Mesendoderm (in vitro differentiated cells): ENCODE measurements at regions not wholly inside any gene's neighbourhood (a gene's known extent, or its start where the extent isn't known, plus 50 kb on each side); places are given as distances from the start of the nearest gene placed in this dataset.

Experiments used
- DNase-seq: peaks from one replicate; pipeline ENCODE4 v3.0.0; 2013
- H2AK5ac ChIP-seq: 2 replicates; pipeline ENCODE4 v1.6.1; 2013; ENCODE audit warnings: low read length, inconsistent platforms
- H2BK120ac ChIP-seq: 2 replicates; pipeline ENCODE4 v1.6.1; 2013; ENCODE audit warnings: low read depth, mild to moderate bottlenecking, low read length, moderate library complexity, mixed read lengths
- H2BK15ac ChIP-seq: replicated peaks from 2 replicates; pipeline ENCODE4 v1.6.1; 2013; ENCODE audit warnings: low read depth, mild to moderate bottlenecking, moderate library complexity
- H2BK5ac ChIP-seq: 2 replicates; pipeline ENCODE4 v1.6.1; 2013; ENCODE audit warnings: low read length, inconsistent platforms
- H3K18ac ChIP-seq: 2 replicates; pipeline ENCODE4 v1.6.1; 2013; ENCODE audit warnings: mild to moderate bottlenecking, low read length, mixed read lengths
- H3K23ac ChIP-seq: one replicate; pipeline ENCODE4 v1.6.1; 2013; ENCODE audit warnings: low read length
- H3K27ac ChIP-seq: 2 replicates; pipeline ENCODE4 v1.5.1; 2013; ENCODE audit warnings: low read depth, mild to moderate bottlenecking, inconsistent platforms, low read length, moderate library complexity
- H3K27me3 ChIP-seq: 2 replicates; pipeline ENCODE4 v1.6.1; 2013; ENCODE audit warnings: low read length, control low read depth, mild to moderate bottlenecking, inconsistent platforms; ENCODE audit not compliant: insufficient read depth, poor library complexity
- H3K36me3 ChIP-seq: 2 replicates; pipeline ENCODE4 v1.6.1; 2013; ENCODE audit warnings: low read length, inconsistent platforms; ENCODE audit not compliant: control insufficient read depth, insufficient read depth
- H3K4ac ChIP-seq: one replicate; pipeline ENCODE4 v1.6.1; 2013; ENCODE audit warnings: low read depth, mild to moderate bottlenecking, low read length, moderate library complexity
- H3K4me1 ChIP-seq: 2 replicates; pipeline ENCODE4 v1.6.1; 2013; ENCODE audit warnings: low read depth, low read length, inconsistent platforms; ENCODE audit not compliant: control insufficient read depth
- H3K4me2 ChIP-seq: 2 replicates; pipeline ENCODE4 v1.6.1; 2013; ENCODE audit warnings: low read length
- H3K4me3 ChIP-seq: 2 replicates; pipeline ENCODE4 v1.5.1; 2013; ENCODE audit warnings: mild to moderate bottlenecking, low read length
- H3K56ac ChIP-seq: one replicate; pipeline ENCODE4 v1.6.1; 2013; ENCODE audit warnings: low read length
- H3K79me1 ChIP-seq: 2 replicates; pipeline ENCODE4 v1.6.1; 2013; ENCODE audit warnings: low read length, inconsistent platforms
- H3K79me2 ChIP-seq: 2 replicates; pipeline ENCODE4 v1.6.1; 2013; ENCODE audit warnings: mild to moderate bottlenecking, low read length; ENCODE audit not compliant: control insufficient read depth, insufficient read depth
- H3K9ac ChIP-seq: 2 replicates; pipeline ENCODE4 v1.6.1; 2013; ENCODE audit warnings: low read length, inconsistent platforms
- H4K5ac ChIP-seq: one replicate; pipeline ENCODE4 v1.6.1; 2013; ENCODE audit warnings: low read length
- H4K8ac ChIP-seq: one replicate; pipeline ENCODE4 v1.6.1; 2013; ENCODE audit warnings: low read depth, mild to moderate bottlenecking, control low read depth, low read length, moderate library complexity
- WGBS: extraction: QIAGEN DNeasy Blood & Tissue Kit; methylation state at CpG from one replicate; pipeline ENCODE4 v1.1.7; 2013; ENCODE audit warnings: low lambda C conversion rate, missing lambda C conversion rate; ENCODE audit not compliant: insufficient coverage; ENCODE audit errors: extremely low coverage; 5-methylcytosine and 5-hydroxymethylcytosine counted together

GRCh38 chr20:52461582-52461981 is 270.0 kb upstream of the ZFP64 start:
- Histone ChIP-seq H3K79me2 (no peaks in the 10 kb centered on the region), H3K79me1 (no peaks in the 10 kb centered on the region), H2BK15ac (no peak overlapping the region), H3K4me3 (no peak overlapping the region), H3K4ac (no peak overlapping the region), H4K5ac (no peak overlapping the region), H2BK120ac (no peak overlapping the region), H3K23ac (no peak overlapping the region), H4K8ac (no peak overlapping the region), H3K56ac (no peak overlapping the region), H3K36me3 (no peaks in the 10 kb centered on the region), H3K18ac (no peak overlapping the region), H3K9ac (no peak overlapping the region), H2AK5ac (no peak overlapping the region), H3K27ac (no peak overlapping the region), H3K4me2 (no peak overlapping the region), H3K4me1 (no peaks in the 10 kb centered on the region), H2BK5ac (no peak overlapping the region), H3K27me3 (no peaks in the 10 kb centered on the region)
- DNase-seq: no peak
- no CpG with 5 or more reads among the region's 7 CpGs for WGBS

GRCh38 chr20:52459150-52459549 is 267.6 kb upstream of the ZFP64 start:
- no peaks in the 10 kb centered on the region for H3K4me1 ChIP-seq
- no peak overlapping the region for H2BK5ac ChIP-seq
- no peak overlapping the region for H2BK120ac ChIP-seq
- H3K23ac ChIP-seq: no peak overlapping the region
- H3K4ac ChIP-seq: no peak overlapping the region
- no peak overlapping the region for H3K27ac ChIP-seq
- H3K4me2 ChIP-seq: no peak overlapping the region
- H3K79me2 ChIP-seq: no peaks in the 10 kb centered on the region
- no peak for DNase-seq
- no peak overlapping the region for H4K8ac ChIP-seq
- no peak overlapping the region for H2AK5ac ChIP-seq
- H3K56ac ChIP-seq: no peak overlapping the region
- no peak overlapping the region for H2BK15ac ChIP-seq
- H4K5ac ChIP-seq: no peak overlapping the region
- H3K9ac ChIP-seq: no peak overlapping the region
- no peak overlapping the region for H3K4me3 ChIP-seq
- H3K79me1 ChIP-seq: no peaks in the 10 kb centered on the region
- H3K36me3 ChIP-seq: no peaks in the 10 kb centered on the region
- WGBS: no CpG with 5 or more reads among the region's 4 CpGs
- H3K18ac ChIP-seq: no peak overlapping the region
- no peaks in the 10 kb centered on the region for H3K27me3 ChIP-seq

GRCh38 chr20:52457826-52458225 is 266.2 kb upstream of the ZFP64 start:
- H2AK5ac ChIP-seq: no peak overlapping the region

GRCh38 chr20:52454660-52455059 is 263.1 kb upstream of the ZFP64 start:
- no peak overlapping the region for H2BK120ac ChIP-seq
- no peaks in the 10 kb centered on the region for H3K36me3 ChIP-seq
- H3K4me2 ChIP-seq: no peak overlapping the region
- H2BK15ac ChIP-seq: no peak overlapping the region
- H3K9ac ChIP-seq: no peak overlapping the region
- H3K4me1 ChIP-seq: no peaks in the 10 kb centered on the region
- H2BK5ac ChIP-seq: no peak overlapping the region
- H4K8ac ChIP-seq: no peak overlapping the region
- WGBS: no CpG with 5 or more reads among the region's 2 CpGs
- H3K18ac ChIP-seq: no peak overlapping the region
- no peak overlapping the region for H3K4ac ChIP-seq
- H4K5ac ChIP-seq: no peak overlapping the region
- H2AK5ac ChIP-seq: no peak overlapping the region
- no peak for DNase-seq
- H3K23ac ChIP-seq: no peak overlapping the region
- no peaks in the 10 kb centered on the region for H3K79me1 ChIP-seq
- no peak overlapping the region for H3K27ac ChIP-seq
- H3K56ac ChIP-seq: no peak overlapping the region
- no peaks in the 10 kb centered on the region for H3K27me3 ChIP-seq
- H3K79me2 ChIP-seq: no peaks in the 10 kb centered on the region
- H3K4me3 ChIP-seq: no peak overlapping the region

More at GRCh38 chr20:52457826-52458225, 266.2 kb upstream of the ZFP64 start:
- H3K56ac ChIP-seq: no peak overlapping the region
- H3K18ac ChIP-seq: no peak overlapping the region
- no peaks in the 10 kb centered on the region for H3K36me3 ChIP-seq
- no peak overlapping the region for H3K23ac ChIP-seq
- H2BK120ac ChIP-seq: no peak overlapping the region
- H3K9ac ChIP-seq: no peak overlapping the region
- no peaks in the 10 kb centered on the region for H3K27me3 ChIP-seq
- no peak for DNase-seq
- H3K27ac ChIP-seq: no peak overlapping the region
- H3K4me3 ChIP-seq: no peak overlapping the region
- H3K4me1 ChIP-seq: no peaks in the 10 kb centered on the region
- no peak overlapping the region for H4K5ac ChIP-seq
- H3K4ac ChIP-seq: no peak overlapping the region
- H4K8ac ChIP-seq: no peak overlapping the region
- no peaks in the 10 kb centered on the region for H3K79me2 ChIP-seq
- H2BK5ac ChIP-seq: no peak overlapping the region
- H3K79me1 ChIP-seq: no peaks in the 10 kb centered on the region
- no peak overlapping the region for H3K4me2 ChIP-seq
- no CpG with 5 or more reads among the region's 2 CpGs for WGBS
- no peak overlapping the region for H2BK15ac ChIP-seq

GRCh38 chr20:52448513-52449232 is 257.1 kb upstream of the ZFP64 start:
- H2BK120ac ChIP-seq: no peak overlapping the region
- no peak overlapping the region for H4K5ac ChIP-seq
- H3K27me3 ChIP-seq: no peaks in the 10 kb centered on the region
- H3K36me3 ChIP-seq: no peaks in the 10 kb centered on the region
- H3K23ac ChIP-seq: no peak overlapping the region
- H3K56ac ChIP-seq: no peak overlapping the region
- no peaks in the 10 kb centered on the region for H3K4me1 ChIP-seq
- H3K27ac ChIP-seq: no peak overlapping the region
- H4K8ac ChIP-seq: no peak overlapping the region
- H3K4me3 ChIP-seq: no peak overlapping the region
- no peak overlapping the region for H2AK5ac ChIP-seq
- H3K4me2 ChIP-seq: no peak overlapping the region
- no peaks in the 10 kb centered on the region for H3K79me1 ChIP-seq
- H3K79me2 ChIP-seq: no peaks in the 10 kb centered on the region
- DNase-seq: no peak
- H3K18ac ChIP-seq: no peak overlapping the region
- H2BK5ac ChIP-seq: no peak overlapping the region
- WGBS: no CpG with 5 or more reads among the region's 7 CpGs
- H2BK15ac ChIP-seq: no peak overlapping the region
- H3K4ac ChIP-seq: no peak overlapping the region
- no peak overlapping the region for H3K9ac ChIP-seq

- Histone ChIP-seq H3K18ac (no peak overlapping the region), H2BK5ac (no peak overlapping the region), H3K4me3 (no peak overlapping the region), H2BK15ac (no peak overlapping the region), H3K56ac (no peak overlapping the region), H2AK5ac (no peak overlapping the region), H3K36me3 (no peaks in the 10 kb centered on the region), H3K27ac (no peak overlapping the region), H3K4me2 (no peak overlapping the region), H4K8ac (no peak overlapping the region), H3K9ac (no peak overlapping the region), H2BK120ac (no peak overlapping the region), H3K79me2 (no peaks in the 10 kb centered on the region), H3K27me3 (no peaks in the 10 kb centered on the region), H3K4ac (no peak overlapping the region), H3K23ac (no peak overlapping the region), H3K4me1 (no peaks in the 10 kb centered on the region), H4K5ac (no peak overlapping the region), H3K79me1 (no peaks in the 10 kb centered on the region)
- DNase-seq: no peak
- WGBS: no CpG with 5 or more reads among the region's 1 CpG
Observed at GRCh38 chr20:52447225-52447551, 255.6 kb upstream of the ZFP64 start.
